ENCODE measurements at regions not wholly inside any gene's neighbourhood (a gene's known extent, or its start where the extent isn't known, plus 50 kb on each side); places are given as distances from the start of the nearest gene placed in this dataset.

DNA sequence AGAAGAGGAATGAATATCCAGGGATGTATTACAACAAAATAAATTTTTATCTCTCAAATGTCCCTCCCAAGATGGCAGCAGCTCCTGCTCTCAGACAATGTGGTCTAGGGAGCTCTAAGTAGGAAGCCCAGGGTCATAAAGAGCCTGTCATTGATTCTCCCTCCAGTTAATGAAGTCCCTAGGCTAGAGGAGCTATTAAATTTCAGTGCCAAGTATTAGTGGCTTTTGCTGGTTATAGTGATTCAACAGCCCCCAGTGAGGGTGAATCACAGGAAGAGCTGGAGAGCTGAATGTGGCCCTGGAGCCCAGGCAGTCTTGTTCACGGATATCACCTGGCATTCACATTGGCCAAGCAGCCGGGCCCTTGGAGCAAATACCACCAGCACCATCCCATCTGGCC is 109.8 kb upstream of the YPEL5 start:
- no peak for TF ChIP-seq GATA2 (IDR thresholded peaks at IDR 0.05; ENCODE audit: low read depth, low read length)
- no peak for TF ChIP-seq GATA3 (IDR thresholded peaks at IDR 0.05; ENCODE audit: low read depth, low read length)

Data from SH-SY5Y (cell line).